ENCODE measurements at regions not wholly inside any gene's neighbourhood (a gene's known extent, or its start where the extent isn't known, plus 50 kb on each side); places are given as distances from the start of the nearest gene placed in this dataset.
"Not testable (repeated sequence)": the region's sequence is repeated elsewhere in the genome, so short reads cannot be mapped to it uniquely, and the experiment has no call there.

DNA sequence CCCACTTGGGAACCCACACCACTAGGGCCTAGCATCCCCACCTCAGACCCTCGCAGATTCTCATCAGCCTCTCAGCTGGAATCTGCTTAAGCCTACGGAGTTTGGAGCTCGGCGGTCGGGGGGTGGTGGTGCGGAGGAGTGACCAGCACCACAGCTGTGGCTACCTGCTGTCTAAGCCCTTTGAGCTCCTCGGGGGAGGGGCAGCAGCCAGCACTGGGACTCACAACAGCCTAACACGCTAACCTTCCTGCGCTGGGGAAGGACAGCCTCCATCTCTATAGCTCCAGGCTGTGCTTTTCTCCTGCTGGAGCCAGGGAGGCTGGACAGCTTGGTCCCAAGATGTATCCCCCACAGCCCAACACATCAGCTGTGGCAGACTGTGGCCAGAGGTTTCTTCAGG lies 281.5 kb downstream of the USP46 start:
- intact Hi-C loops (cut with micrococcal nuclease), result loop anchor here (2.0 to 10.0 kb wide), 2 partner anchors 167 to 1427 kb away; no protein-coding TSS in a partner anchor
- peaks cover 12% of the 10 kb centered on the region for H3K27me3 Mint-ChIP-seq
- ChIA-PET CTCF (interaction anchor here (0.8 to 3.4 kb wide), 3 partner anchors 11 to 1857 kb away, joined by 3 to 44 read pairs (median 3); no protein-coding TSS in a partner anchor), POLR2A (no interaction called here)
- no peaks in the 10 kb centered on the region for H3K36me3 Mint-ChIP-seq (ENCODE audit: low read depth)
- no peaks in the 10 kb centered on the region for H3K4me1 Mint-ChIP-seq
- DNase-seq, result no peak
- H3K27ac Mint-ChIP-seq, result no peak overlapping the region
- H3K4me3 Mint-ChIP-seq, result no peak overlapping the region
- TF ChIP-seq, protein P1, sequence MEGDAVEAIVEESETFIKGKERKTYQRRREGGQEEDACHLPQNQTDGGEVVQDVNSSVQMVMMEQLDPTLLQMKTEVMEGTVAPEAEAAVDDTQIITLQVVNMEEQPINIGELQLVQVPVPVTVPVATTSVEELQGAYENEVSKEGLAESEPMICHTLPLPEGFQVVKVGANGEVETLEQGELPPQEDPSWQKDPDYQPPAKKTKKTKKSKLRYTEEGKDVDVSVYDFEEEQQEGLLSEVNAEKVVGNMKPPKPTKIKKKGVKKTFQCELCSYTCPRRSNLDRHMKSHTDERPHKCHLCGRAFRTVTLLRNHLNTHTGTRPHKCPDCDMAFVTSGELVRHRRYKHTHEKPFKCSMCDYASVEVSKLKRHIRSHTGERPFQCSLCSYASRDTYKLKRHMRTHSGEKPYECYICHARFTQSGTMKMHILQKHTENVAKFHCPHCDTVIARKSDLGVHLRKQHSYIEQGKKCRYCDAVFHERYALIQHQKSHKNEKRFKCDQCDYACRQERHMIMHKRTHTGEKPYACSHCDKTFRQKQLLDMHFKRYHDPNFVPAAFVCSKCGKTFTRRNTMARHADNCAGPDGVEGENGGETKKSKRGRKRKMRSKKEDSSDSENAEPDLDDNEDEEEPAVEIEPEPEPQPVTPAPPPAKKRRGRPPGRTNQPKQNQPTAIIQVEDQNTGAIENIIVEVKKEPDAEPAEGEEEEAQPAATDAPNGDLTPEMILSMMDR (IDR thresholded peaks at IDR 0.05), result no peak
- ATAC-seq (ENCODE audit: low read depth), result no peak
- H3K9me3 Mint-ChIP-seq, result no peaks in the 10 kb centered on the region

DNA sequence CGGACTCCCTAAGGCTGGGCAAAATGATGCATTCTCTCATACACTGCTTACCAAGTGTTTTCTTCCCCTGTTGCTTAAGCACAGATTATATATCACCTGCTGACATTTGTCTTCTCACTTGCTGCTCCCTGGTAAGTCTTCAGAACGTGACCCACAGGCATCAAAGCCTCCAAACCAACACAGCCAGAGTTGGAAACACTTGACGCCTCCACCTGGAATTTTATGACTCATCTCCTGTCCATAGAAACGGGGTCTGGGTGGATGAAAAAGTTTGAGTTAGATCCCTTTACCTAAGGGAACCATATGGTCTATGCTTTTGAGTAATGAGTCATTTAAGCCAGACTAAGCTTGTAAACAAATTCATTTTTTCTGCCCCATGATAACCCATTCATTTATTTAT lies 251.6 kb downstream of the USP46 start:
- Mint-ChIP-seq H3K9me3 (peaks cover 5% of the 10 kb centered on the region), H3K27ac (no peak overlapping the region), H3K36me3 (ENCODE audit: low read depth) (no peaks in the 10 kb centered on the region), H3K27me3 (no peaks in the 10 kb centered on the region), H3K4me1 (no peaks in the 10 kb centered on the region), H3K4me3 (no peak overlapping the region)
- TF ChIP-seq, protein P1 (IDR thresholded peaks at IDR 0.05), result no peak
- intact Hi-C loops (cut with micrococcal nuclease), result no loop called here
- DNase-seq, result no peak
- no peak for ATAC-seq (ENCODE audit: low read depth)
- ChIA-PET POLR2A (no interaction called here), CTCF (no interaction called here)

DNA sequence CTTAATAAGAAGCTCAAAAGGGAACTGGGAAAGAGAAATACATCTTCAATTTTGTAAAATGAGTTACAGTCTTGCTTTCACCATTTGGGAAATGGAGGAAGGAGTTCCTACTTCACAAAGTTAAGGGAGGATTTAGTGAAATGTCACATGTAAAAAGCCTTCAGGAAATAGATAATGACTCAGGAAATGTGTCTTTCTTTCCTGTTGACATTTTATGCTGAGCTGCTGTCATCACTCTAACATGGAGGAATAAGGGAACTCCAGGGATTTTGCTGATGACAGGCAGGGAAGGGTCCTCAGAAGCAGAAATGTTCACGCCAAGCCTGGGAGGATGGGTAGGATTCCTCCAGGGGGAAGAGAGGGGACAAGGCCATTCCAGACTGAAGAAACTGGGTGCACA lies 251.1 kb downstream of the USP46 start:
- H3K4me3 Mint-ChIP-seq, result no peak overlapping the region

DNA sequence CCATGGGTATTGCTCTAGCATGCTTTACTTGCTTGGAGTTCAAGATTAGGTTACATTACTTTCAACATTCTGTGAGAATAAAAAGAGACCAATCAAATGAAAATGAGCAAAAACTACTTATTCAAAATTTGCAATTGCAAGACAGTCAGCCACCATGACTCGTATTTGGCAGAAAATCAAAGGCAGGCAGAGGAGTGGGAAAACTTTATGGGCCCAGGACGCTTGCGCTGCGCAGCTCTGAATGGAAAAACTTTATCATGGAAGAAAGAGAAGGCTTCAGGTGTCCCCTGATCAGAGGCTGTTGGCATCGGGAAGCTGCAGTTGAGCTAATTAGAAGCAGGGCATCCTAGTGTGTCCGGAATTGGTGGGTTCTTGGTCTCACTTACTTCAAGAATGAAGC lies 250.6 kb downstream of the USP46 start:
- CTCF ChIA-PET, result interaction anchor here (1.6 kb wide), 1 partner anchor 12 kb away, joined by 4 read pairs; no protein-coding TSS in a partner anchor
- H3K36me3 Mint-ChIP-seq (ENCODE audit: low read depth), result no peaks in the 10 kb centered on the region
- TF ChIP-seq, protein P1 (IDR thresholded peaks at IDR 0.05), result no peak
- ATAC-seq (ENCODE audit: low read depth) (no peak), DNase-seq (no peak)
- H3K9me3 Mint-ChIP-seq, result peaks cover 5% of the 10 kb centered on the region
- H3K27ac Mint-ChIP-seq, result no peak overlapping the region
- no peaks in the 10 kb centered on the region for H3K4me1 Mint-ChIP-seq
- POLR2A ChIA-PET, result no interaction called here
- intact Hi-C loops (cut with micrococcal nuclease), result no loop called here
- H3K4me3 Mint-ChIP-seq, result no peak overlapping the region
- no peaks in the 10 kb centered on the region for H3K27me3 Mint-ChIP-seq

More for the DNA sequence above, 251.1 kb downstream of the USP46 start:
- ATAC-seq (ENCODE audit: low read depth) (no peak), DNase-seq (no peak)
- H3K27me3 Mint-ChIP-seq, result no peaks in the 10 kb centered on the region
- no peaks in the 10 kb centered on the region for H3K36me3 Mint-ChIP-seq (ENCODE audit: low read depth)
- TF ChIP-seq, protein P1 (IDR thresholded peaks at IDR 0.05), result no peak
- no peak overlapping the region for H3K27ac Mint-ChIP-seq
- H3K9me3 Mint-ChIP-seq, result peaks cover 5% of the 10 kb centered on the region
- no peaks in the 10 kb centered on the region for H3K4me1 Mint-ChIP-seq
- ChIA-PET CTCF (no interaction called here), POLR2A (no interaction called here)
- intact Hi-C loops (cut with micrococcal nuclease), result no loop called here

DNA sequence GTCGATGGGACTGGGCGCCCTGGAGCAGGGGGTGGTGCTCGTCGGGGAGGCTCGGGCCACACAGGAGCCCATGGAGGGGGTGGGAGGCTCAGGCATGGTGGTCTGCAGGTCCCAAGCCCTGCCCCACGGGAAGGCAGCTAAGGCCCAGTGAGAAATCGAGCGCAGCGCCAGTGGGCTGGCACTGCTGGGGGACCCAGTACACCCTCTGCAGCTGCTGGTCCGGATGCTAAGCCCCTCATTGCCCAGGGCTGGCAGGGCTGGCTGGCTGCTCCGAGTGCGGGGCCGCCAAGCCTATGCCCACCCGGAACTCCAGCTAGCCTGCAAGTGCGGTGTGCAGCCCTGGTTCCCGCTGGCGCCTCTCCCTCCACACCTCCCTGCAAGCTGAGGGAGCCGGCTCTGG lies 249.3 kb downstream of the USP46 start:
- POLR2A ChIA-PET; H3K36me3 Mint-ChIP-seq (ENCODE audit: low read depth); H3K27ac Mint-ChIP-seq; intact Hi-C loops (cut with micrococcal nuclease); ATAC-seq (ENCODE audit: low read depth); H3K4me1 Mint-ChIP-seq; H3K4me3 Mint-ChIP-seq; H3K27me3 Mint-ChIP-seq; H3K9me3 Mint-ChIP-seq; DNase-seq: not testable (repeated sequence)
- CTCF ChIA-PET, result interaction anchor here (1.6 kb wide), 1 partner anchor 13 kb away, joined by 4 read pairs; no protein-coding TSS in a partner anchor

DNA sequence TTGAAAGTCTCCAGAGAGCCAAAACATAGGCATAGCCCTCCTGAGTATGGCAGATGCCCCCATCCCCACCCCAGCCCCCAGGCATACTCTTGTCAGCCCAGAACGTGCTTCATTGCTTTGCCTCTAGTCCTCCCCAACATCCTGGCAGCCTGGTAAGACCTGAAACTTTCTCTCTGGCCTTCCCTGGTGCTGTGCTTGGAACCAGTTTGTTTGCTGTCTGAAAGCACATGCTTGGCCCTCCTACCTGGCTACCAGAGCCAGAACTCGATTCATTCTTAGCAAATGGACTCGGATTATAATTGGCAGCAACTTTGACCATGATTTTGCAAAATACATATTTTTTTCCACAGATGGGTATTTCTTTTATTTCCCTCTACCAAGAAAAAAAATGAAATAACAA lies 248.1 kb downstream of the USP46 start:
- no peak overlapping the region for H3K4me3 Mint-ChIP-seq
- no peaks in the 10 kb centered on the region for H3K27me3 Mint-ChIP-seq
- ATAC-seq (ENCODE audit: low read depth), result no peak
- ChIA-PET CTCF (no interaction called here), POLR2A (no interaction called here)
- intact Hi-C loops (cut with micrococcal nuclease), result no loop called here
- peaks cover 5% of the 10 kb centered on the region for H3K9me3 Mint-ChIP-seq
- TF ChIP-seq, protein P1 (IDR thresholded peaks at IDR 0.05), result no peak
- no peak overlapping the region for H3K27ac Mint-ChIP-seq
- H3K36me3 Mint-ChIP-seq (ENCODE audit: low read depth), result no peaks in the 10 kb centered on the region
- DNase-seq, result no peak
- H3K4me1 Mint-ChIP-seq, result no peaks in the 10 kb centered on the region
